ENCODE measurements at regions not wholly inside any gene's neighbourhood (a gene's known extent, or its start where the extent isn't known, plus 50 kb on each side); places are given as distances from the start of the nearest gene placed in this dataset.

DNA sequence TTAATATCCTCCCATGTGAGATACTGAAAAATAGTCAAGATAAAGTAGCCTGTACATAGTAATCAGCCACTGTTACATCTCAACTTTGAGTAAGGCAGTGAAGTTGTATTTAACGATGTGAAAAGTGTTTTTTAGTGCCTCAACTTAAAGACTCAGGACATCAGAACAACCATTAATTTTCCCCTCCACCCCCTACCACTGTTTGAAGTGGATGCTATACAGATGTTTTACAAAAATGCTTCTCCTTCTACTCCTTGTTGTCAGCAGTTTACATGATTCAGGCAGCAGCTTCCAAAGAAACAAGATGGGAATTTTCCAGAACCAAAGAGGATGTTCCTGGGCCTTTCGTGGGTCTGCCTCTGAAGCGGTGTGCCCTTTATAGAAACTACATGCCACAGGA, 143.6 kb downstream of the RPAP3 start:
- Histone ChIP-seq H3K27me3 (no peaks in the 10 kb centered on the region), H3K9me3 (no peaks in the 10 kb centered on the region), H3K4me1 (no peaks in the 10 kb centered on the region), H3K36me3 (no peaks in the 10 kb centered on the region), H3K27ac (no peak overlapping the region), H3K4me3 (no peak overlapping the region)
- DNase-seq (no peak), ATAC-seq (no peak)
- in situ Hi-C loops (cut with MboI; ENCODE audit: low sequenced_read_pairs in 4 of 4) (no loop called here), intact Hi-C loops (cut with DNase I; ENCODE audit: low total_unique reads) (no loop called here)
- no peak for TF ChIP-seq POLR2A (IDR thresholded peaks at IDR 0.05)
- TF ChIP-seq CTCF (IDR thresholded peaks at IDR 0.05 in 4 of 5, conservative IDR thresholded peaks at IDR 0.05 in 1 of 5): no peak

DNA sequence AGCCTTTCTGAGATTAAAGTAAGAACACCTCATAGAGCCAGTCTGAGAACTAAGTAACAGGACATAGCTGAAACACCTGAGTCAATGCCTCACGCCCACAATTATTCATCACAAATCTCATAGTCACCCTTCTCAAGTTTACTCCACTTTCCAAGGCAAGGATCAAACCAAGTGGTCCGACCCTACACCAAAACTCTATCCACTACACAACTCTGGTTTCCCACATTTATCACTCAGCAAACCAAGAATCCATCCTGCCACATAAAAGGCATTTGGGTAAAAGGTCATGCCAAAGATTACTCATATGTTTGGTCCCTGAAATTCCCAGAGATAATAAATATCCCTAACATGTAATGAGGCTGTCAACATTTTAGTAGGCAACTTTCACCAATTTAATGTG, 144.1 kb downstream of the RPAP3 start:
- no peaks in the 10 kb centered on the region for H3K9me3 ChIP-seq
- in situ Hi-C loops (cut with MboI; ENCODE audit: low sequenced_read_pairs in 4 of 4) (no loop called here), intact Hi-C loops (cut with DNase I; ENCODE audit: low total_unique reads) (no loop called here)
- DNase-seq: no peak
- H3K4me3 ChIP-seq: no peak overlapping the region
- H3K4me1 ChIP-seq: no peaks in the 10 kb centered on the region
- H3K36me3 ChIP-seq: no peaks in the 10 kb centered on the region
- TF ChIP-seq POLR2A (IDR thresholded peaks at IDR 0.05): no peak
- TF ChIP-seq CTCF (IDR thresholded peaks at IDR 0.05 in 4 of 5, conservative IDR thresholded peaks at IDR 0.05 in 1 of 5): no peak
- ATAC-seq: no peak
- H3K27ac ChIP-seq: no peak overlapping the region
- H3K27me3 ChIP-seq: no peaks in the 10 kb centered on the region

DNA sequence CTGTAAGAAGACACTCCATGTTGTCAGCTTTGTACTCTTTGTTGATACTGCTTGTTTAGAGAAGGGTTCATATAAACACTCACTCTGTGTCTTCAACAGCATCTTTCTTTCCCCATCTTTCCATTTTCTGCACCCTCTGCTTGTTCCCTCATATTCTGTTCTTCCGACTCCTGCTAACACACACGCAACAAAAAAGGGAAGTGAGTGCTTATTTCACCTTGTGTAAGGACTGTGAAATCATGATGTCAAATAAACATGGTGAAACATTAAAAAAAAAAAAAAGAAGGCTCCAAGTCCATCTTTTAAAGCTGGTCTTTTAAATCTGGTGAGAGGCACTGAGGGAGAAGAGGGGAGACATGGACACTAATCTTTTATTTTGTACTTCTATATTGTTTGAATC, 145.4 kb downstream of the RPAP3 start:
- Histone ChIP-seq H3K4me1 (no peaks in the 10 kb centered on the region), H3K27me3 (no peaks in the 10 kb centered on the region), H3K27ac (no peak overlapping the region), H3K9me3 (no peaks in the 10 kb centered on the region), H3K36me3 (no peaks in the 10 kb centered on the region), H3K4me3 (no peak overlapping the region)
- intact Hi-C loops (cut with DNase I; ENCODE audit: low total_unique reads): no loop called here
- in situ Hi-C loops (cut with MboI; ENCODE audit: low sequenced_read_pairs in 4 of 4): no loop called here
- DNase-seq (no peak), ATAC-seq (no peak)
- TF ChIP-seq POLR2A (IDR thresholded peaks at IDR 0.05): no peak
- no peak for TF ChIP-seq CTCF (IDR thresholded peaks at IDR 0.05 in 4 of 5, conservative IDR thresholded peaks at IDR 0.05 in 1 of 5)

GRCh38 chr12:47558625-47559345, 147.0 kb downstream of the RPAP3 start:
- Histone ChIP-seq H3K4me1 (no peaks in the 10 kb centered on the region), H3K4me3 (no peak overlapping the region), H3K27me3 (no peaks in the 10 kb centered on the region), H3K36me3 (no peaks in the 10 kb centered on the region), H3K27ac (no peak overlapping the region), H3K9me3 (no peaks in the 10 kb centered on the region)
- no peak for ATAC-seq
- TF ChIP-seq POLR2A (IDR thresholded peaks at IDR 0.05) (no peak), CTCF (IDR thresholded peaks at IDR 0.05 in 4 of 5, conservative IDR thresholded peaks at IDR 0.05 in 1 of 5) (no peak)
- DNase-seq: no peak
- intact Hi-C loops (cut with DNase I; ENCODE audit: low total_unique reads): no loop called here
- in situ Hi-C loops (cut with MboI; ENCODE audit: low sequenced_read_pairs in 4 of 4): no loop called here

DNA sequence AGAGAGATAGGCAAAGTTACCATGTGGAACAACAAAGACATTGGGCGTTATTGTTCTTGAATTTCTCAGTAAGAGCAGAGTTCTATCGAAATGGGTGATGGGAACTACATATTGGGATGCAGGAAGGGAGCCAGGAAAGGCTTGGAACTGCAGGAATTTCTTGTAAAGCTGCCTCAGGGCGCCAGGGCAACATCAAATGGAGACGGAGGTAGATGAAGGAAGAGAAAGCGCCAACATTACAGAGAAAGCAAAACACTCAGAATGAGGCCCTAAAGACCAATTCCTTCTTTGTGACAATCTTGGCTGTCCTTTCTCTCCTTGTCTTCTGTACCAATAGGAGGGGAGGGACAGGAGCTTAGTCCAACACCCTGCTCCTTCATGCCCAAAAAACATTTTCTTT, 148.4 kb downstream of the RPAP3 start:
- Histone ChIP-seq H3K4me3 (no peak overlapping the region), H3K9me3 (no peaks in the 10 kb centered on the region), H3K4me1 (no peaks in the 10 kb centered on the region), H3K27me3 (no peaks in the 10 kb centered on the region), H3K36me3 (no peaks in the 10 kb centered on the region), H3K27ac (no peak overlapping the region)
- TF ChIP-seq CTCF (IDR thresholded peaks at IDR 0.05 in 4 of 5, conservative IDR thresholded peaks at IDR 0.05 in 1 of 5): no peak
- no peak for TF ChIP-seq POLR2A (IDR thresholded peaks at IDR 0.05)
- DNase-seq (no peak), ATAC-seq (no peak)
- in situ Hi-C loops (cut with MboI; ENCODE audit: low sequenced_read_pairs in 4 of 4): no loop called here
- intact Hi-C loops (cut with DNase I; ENCODE audit: low total_unique reads): no loop called here

Measured in gastrocnemius medialis (tissue), 4 donors.